ENCODE measurements at regions not wholly inside any gene's neighbourhood (a gene's known extent, or its start where the extent isn't known, plus 50 kb on each side); places are given as distances from the start of the nearest gene placed in this dataset.

GRCh38 chr4:188754372-188755002, 615.2 kb downstream of the TRIML1 start:
- DNase-seq (ENCODE audit: low read depth): no peak
- TF ChIP-seq CTCF (IDR thresholded peaks at IDR 0.05; ENCODE audit: control insufficient read depth, extremely low read depth, insufficient read depth): no peak
- H3K4me3 ChIP-seq (ENCODE audit: low read depth, low read length): no peak overlapping the region

GRCh38 chr4:188767496-188767895, 628.3 kb downstream of the TRIML1 start:
- no peak overlapping the region for H3K4me3 ChIP-seq (ENCODE audit: low read depth, low read length)
- no peak for TF ChIP-seq CTCF (IDR thresholded peaks at IDR 0.05; ENCODE audit: control insufficient read depth, extremely low read depth, insufficient read depth)
- DNase-seq (ENCODE audit: low read depth): no peak

GRCh38 chr4:188778905-188779304, 639.7 kb downstream of the TRIML1 start:
- no peak for TF ChIP-seq CTCF (IDR thresholded peaks at IDR 0.05; ENCODE audit: control insufficient read depth, extremely low read depth, insufficient read depth)
- DNase-seq (ENCODE audit: low read depth): no peak
- H3K4me3 ChIP-seq (ENCODE audit: low read depth, low read length): no peak overlapping the region

- no peak overlapping the region for H3K4me3 ChIP-seq (ENCODE audit: low read depth, low read length)
- no peak for DNase-seq (ENCODE audit: low read depth)
- no peak for TF ChIP-seq CTCF (IDR thresholded peaks at IDR 0.05; ENCODE audit: control insufficient read depth, extremely low read depth, insufficient read depth)
These were observed 640.3 kb downstream of the TRIML1 start for GRCh38 chr4:188779581-188779980.

- TF ChIP-seq CTCF (IDR thresholded peaks at IDR 0.05; ENCODE audit: control insufficient read depth, extremely low read depth, insufficient read depth): no peak
- DNase-seq (ENCODE audit: low read depth): no peak
- no peak overlapping the region for H3K4me3 ChIP-seq (ENCODE audit: low read depth, low read length)
These were observed 640.8 kb downstream of the TRIML1 start for GRCh38 chr4:188780028-188780427.

- H3K4me3 ChIP-seq (ENCODE audit: low read depth, low read length): no peak overlapping the region
- no peak for DNase-seq (ENCODE audit: low read depth)
- TF ChIP-seq CTCF (IDR thresholded peaks at IDR 0.05; ENCODE audit: control insufficient read depth, extremely low read depth, insufficient read depth): no peak
These were observed 641.4 kb downstream of the TRIML1 start for GRCh38 chr4:188780686-188781085.

GRCh38 chr4:188781655-188782054, 642.4 kb downstream of the TRIML1 start:
- DNase-seq (ENCODE audit: low read depth): peak; percentile 0
- no peak overlapping the region for H3K4me3 ChIP-seq (ENCODE audit: low read depth, low read length)
- peak; percentile 56 for TF ChIP-seq CTCF (IDR thresholded peaks at IDR 0.05; ENCODE audit: control insufficient read depth, extremely low read depth, insufficient read depth)
